HCT116 (cell line): ENCODE measurements at regions not wholly inside any gene's neighbourhood (a gene's known extent, or its start where the extent isn't known, plus 50 kb on each side); places are given as distances from the start of the nearest gene placed in this dataset.

Experiments used
- JUND ChIP-seq: IDR thresholded peaks from 2 replicates; pipeline ENCODE4 v1.6.1; 2012
- MAX ChIP-seq: IDR thresholded peaks from 2 replicates; pipeline ENCODE4 v1.6.1; 2012
- POLR2AphosphoS5 ChIP-seq: IDR thresholded peaks from 2 replicates; pipeline ENCODE4 v1.6.1; 2011; ENCODE audit warnings: mild to moderate bottlenecking, low read depth, low read length, moderate library complexity
- TF ChIP-seq, protein P1 (sequence below), 3 experiments: fragments of 200-600 bp in 1 of 3; sonication (generic) in 1 of 3; IDR thresholded peaks in 2 of 3; conservative IDR thresholded peaks in 1 of 3; 2 replicates each; pipeline ENCODE4 v1.5.1; 2012 to 2017; ENCODE audit warnings: low read depth in 2 of 3, low read length in 2 of 3, antibody characterized with exemption in 1 of 3, borderline replicate concordance in 1 of 3, control low read depth in 1 of 3, mild to moderate bottlenecking in 1 of 3, mixed read lengths in 1 of 3, mixed run types in 1 of 3, moderate library complexity in 1 of 3; ENCODE audit not compliant: insufficient read depth in 1 of 3
- TF ChIP-seq, protein P2 (sequence below): IDR thresholded peaks from 2 replicates; pipeline ENCODE4 v1.6.1; 2011; ENCODE audit warnings: mild to moderate bottlenecking, low read length, moderate library complexity; ENCODE audit not compliant: insufficient replicate concordance; ENCODE audit errors: extremely low read depth

- TF ChIP-seq, protein P1, sequence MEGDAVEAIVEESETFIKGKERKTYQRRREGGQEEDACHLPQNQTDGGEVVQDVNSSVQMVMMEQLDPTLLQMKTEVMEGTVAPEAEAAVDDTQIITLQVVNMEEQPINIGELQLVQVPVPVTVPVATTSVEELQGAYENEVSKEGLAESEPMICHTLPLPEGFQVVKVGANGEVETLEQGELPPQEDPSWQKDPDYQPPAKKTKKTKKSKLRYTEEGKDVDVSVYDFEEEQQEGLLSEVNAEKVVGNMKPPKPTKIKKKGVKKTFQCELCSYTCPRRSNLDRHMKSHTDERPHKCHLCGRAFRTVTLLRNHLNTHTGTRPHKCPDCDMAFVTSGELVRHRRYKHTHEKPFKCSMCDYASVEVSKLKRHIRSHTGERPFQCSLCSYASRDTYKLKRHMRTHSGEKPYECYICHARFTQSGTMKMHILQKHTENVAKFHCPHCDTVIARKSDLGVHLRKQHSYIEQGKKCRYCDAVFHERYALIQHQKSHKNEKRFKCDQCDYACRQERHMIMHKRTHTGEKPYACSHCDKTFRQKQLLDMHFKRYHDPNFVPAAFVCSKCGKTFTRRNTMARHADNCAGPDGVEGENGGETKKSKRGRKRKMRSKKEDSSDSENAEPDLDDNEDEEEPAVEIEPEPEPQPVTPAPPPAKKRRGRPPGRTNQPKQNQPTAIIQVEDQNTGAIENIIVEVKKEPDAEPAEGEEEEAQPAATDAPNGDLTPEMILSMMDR (IDR thresholded peaks at IDR 0.05 in 2 of 3, conservative IDR thresholded peaks at IDR 0.05 in 1 of 3; ENCODE audit: borderline replicate concordance in 1 of 3, insufficient read depth in 1 of 3, low read depth in 2 of 3, low read length in 2 of 3), result no peak
- TF ChIP-seq, protein P2, sequence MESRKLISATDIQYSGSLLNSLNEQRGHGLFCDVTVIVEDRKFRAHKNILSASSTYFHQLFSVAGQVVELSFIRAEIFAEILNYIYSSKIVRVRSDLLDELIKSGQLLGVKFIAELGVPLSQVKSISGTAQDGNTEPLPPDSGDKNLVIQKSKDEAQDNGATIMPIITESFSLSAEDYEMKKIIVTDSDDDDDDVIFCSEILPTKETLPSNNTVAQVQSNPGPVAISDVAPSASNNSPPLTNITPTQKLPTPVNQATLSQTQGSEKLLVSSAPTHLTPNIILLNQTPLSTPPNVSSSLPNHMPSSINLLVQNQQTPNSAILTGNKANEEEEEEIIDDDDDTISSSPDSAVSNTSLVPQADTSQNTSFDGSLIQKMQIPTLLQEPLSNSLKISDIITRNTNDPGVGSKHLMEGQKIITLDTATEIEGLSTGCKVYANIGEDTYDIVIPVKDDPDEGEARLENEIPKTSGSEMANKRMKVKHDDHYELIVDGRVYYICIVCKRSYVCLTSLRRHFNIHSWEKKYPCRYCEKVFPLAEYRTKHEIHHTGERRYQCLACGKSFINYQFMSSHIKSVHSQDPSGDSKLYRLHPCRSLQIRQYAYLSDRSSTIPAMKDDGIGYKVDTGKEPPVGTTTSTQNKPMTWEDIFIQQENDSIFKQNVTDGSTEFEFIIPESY, result no peak
- no peak for TF ChIP-seq MAX
- TF ChIP-seq POLR2AphosphoS5, result no peak
- no peak for TF ChIP-seq JUND
Measured at GRCh38 chr1:20405051-20405754, 80.8 kb downstream of the CAMK2N1 start.
